AG10803 (cell line): ENCODE measurements at regions not wholly inside any gene's neighbourhood (a gene's known extent, or its start where the extent isn't known, plus 50 kb on each side); places are given as distances from the start of the nearest gene placed in this dataset.

Experiments
- DNase-seq: peaks from one replicate; pipeline ENCODE4 v3.0.0; 2010; ENCODE audit warnings: low read depth
- H3K4me3 ChIP-seq: 2 replicates; pipeline ENCODE4 v1.5.1; 2011; ENCODE audit warnings: mild to moderate bottlenecking, low read length, control low read depth
- TF ChIP-seq, protein P1 (sequence below): conservative IDR thresholded peaks from 2 replicates; pipeline ENCODE4 v1.5.1; 2011; ENCODE audit warnings: mild to moderate bottlenecking, low read length, control low read depth, inconsistent platforms

GRCh38 chr4:104815665-104816064, 321.0 kb upstream of the CXXC4 start:
- DNase-seq = no peak
- TF ChIP-seq, protein P1, sequence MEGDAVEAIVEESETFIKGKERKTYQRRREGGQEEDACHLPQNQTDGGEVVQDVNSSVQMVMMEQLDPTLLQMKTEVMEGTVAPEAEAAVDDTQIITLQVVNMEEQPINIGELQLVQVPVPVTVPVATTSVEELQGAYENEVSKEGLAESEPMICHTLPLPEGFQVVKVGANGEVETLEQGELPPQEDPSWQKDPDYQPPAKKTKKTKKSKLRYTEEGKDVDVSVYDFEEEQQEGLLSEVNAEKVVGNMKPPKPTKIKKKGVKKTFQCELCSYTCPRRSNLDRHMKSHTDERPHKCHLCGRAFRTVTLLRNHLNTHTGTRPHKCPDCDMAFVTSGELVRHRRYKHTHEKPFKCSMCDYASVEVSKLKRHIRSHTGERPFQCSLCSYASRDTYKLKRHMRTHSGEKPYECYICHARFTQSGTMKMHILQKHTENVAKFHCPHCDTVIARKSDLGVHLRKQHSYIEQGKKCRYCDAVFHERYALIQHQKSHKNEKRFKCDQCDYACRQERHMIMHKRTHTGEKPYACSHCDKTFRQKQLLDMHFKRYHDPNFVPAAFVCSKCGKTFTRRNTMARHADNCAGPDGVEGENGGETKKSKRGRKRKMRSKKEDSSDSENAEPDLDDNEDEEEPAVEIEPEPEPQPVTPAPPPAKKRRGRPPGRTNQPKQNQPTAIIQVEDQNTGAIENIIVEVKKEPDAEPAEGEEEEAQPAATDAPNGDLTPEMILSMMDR = no peak
- no peak overlapping the region for H3K4me3 ChIP-seq

DNA sequence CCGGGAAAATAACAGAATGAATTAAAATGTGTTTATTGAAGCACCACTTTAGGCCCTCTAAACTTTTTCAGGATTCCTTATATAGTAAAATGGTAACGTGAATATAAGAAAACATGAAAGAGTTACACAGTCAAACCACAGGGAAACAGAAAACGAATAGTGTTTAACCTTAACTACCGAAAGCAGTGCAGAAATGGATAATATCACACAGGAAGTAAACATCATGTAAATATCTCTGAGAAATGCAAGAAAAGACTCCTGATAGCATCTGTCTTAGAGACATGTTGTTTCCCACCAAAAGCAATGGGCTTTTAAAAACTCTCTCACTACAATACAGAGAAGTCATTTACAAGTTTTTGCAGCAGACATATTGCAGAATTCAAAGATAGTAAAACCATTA, 323.9 kb upstream of the CXXC4 start:
- no peak for DNase-seq
- TF ChIP-seq, protein P1 = no peak
- no peak overlapping the region for H3K4me3 ChIP-seq

GRCh38 chr4:104826171-104826570, 320.5 kb upstream of the TET2 start:
- TF ChIP-seq, protein P1 = no peak
- no peak for DNase-seq
- H3K4me3 ChIP-seq = no peak overlapping the region

GRCh38 chr4:104829761-104830160, 316.9 kb upstream of the TET2 start:
- no peak for DNase-seq

DNA sequence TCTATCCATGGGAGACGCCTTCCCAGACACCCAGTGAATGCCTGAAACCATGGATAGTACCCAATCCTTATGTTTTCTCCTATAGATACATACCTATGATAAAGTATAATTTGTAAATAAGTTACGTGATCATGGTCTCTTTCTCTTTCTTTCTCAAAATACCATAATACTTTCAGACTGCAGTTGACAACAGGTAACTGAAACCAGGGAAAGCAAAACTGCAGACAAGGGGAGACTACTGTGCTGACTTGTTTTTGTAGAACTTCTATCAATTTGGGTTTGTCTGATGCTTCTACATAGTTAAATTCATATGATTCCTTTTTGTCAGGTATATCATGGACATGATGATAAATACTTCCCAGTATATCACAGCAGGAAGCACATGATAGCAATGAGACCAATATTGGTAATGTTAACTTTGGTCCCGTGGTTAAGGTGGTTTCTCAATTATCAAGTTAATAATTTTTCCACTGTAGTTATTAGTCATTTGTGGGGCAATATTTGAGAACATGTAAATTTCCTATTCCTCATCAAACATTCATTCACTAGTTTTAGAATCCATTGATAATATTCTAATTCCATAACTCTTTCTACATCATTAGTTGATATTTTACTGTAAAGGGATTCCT, 298.0 kb upstream of the TET2 start:
- TF ChIP-seq, protein P1 = no peak
- H3K4me3 ChIP-seq = no peak overlapping the region
- no peak for DNase-seq

More at GRCh38 chr4:104829761-104830160, 316.9 kb upstream of the TET2 start:
- no peak overlapping the region for H3K4me3 ChIP-seq
- TF ChIP-seq, protein P1 = no peak

GRCh38 chr4:104859601-104860237, 287.0 kb upstream of the TET2 start:
- TF ChIP-seq, protein P1 = no peak
- no peak for DNase-seq
- no peak overlapping the region for H3K4me3 ChIP-seq
